GM08714 (cell line): ENCODE measurements at regions not wholly inside any gene's neighbourhood (a gene's known extent, or its start where the extent isn't known, plus 50 kb on each side); places are given as distances from the start of the nearest gene placed in this dataset.

ENCODE experiments used
- H3K4me3 ChIP-seq: fragments of 200-500 bp; sonication (Bioruptor generic); 2 replicates; pipeline ENCODE4 v1.5.1; 2014; ENCODE audit warnings: mild to moderate bottlenecking, low read length, inconsistent platforms
- ZNF274 ChIP-seq: IDR thresholded peaks from 2 replicates; pipeline ENCODE4 v1.6.1; 2012; ENCODE audit warnings: mild to moderate bottlenecking, low read depth, low read length

GRCh38 chr21:23712166-23712565 lies 1895.1 kb downstream of the MRPL39 start:
- no peak overlapping the region for H3K4me3 ChIP-seq
- TF ChIP-seq ZNF274 = no peak

- no peak overlapping the region for H3K4me3 ChIP-seq
- TF ChIP-seq ZNF274 = no peak
These were observed 1900.8 kb downstream of the MRPL39 start for GRCh38 chr21:23706431-23706830.

- no peak for TF ChIP-seq ZNF274
- no peak overlapping the region for H3K4me3 ChIP-seq
These were observed 1907.9 kb downstream of the MRPL39 start for GRCh38 chr21:23699402-23699801.

- TF ChIP-seq ZNF274 = no peak
- no peak overlapping the region for H3K4me3 ChIP-seq
These were observed 1908.7 kb downstream of the MRPL39 start for GRCh38 chr21:23698619-23699018.

- no peak for TF ChIP-seq ZNF274
- no peak overlapping the region for H3K4me3 ChIP-seq
These were observed 1911.8 kb downstream of the MRPL39 start for GRCh38 chr21:23695443-23695842.

- no peak for TF ChIP-seq ZNF274
- H3K4me3 ChIP-seq = no peak overlapping the region
These were observed 1912.9 kb downstream of the MRPL39 start for GRCh38 chr21:23694390-23694789.

GRCh38 chr21:23690316-23690715 lies 1917.0 kb downstream of the MRPL39 start:
- TF ChIP-seq ZNF274 = no peak
- no peak overlapping the region for H3K4me3 ChIP-seq

GRCh38 chr21:23686737-23687523 lies 1920.4 kb downstream of the MRPL39 start:
- H3K4me3 ChIP-seq = no peak overlapping the region
- no peak for TF ChIP-seq ZNF274

GRCh38 chr21:23684431-23684830 lies 1922.8 kb downstream of the MRPL39 start:
- no peak for TF ChIP-seq ZNF274
- no peak overlapping the region for H3K4me3 ChIP-seq

- H3K4me3 ChIP-seq = no peak overlapping the region
- TF ChIP-seq ZNF274 = no peak
These were observed 1943.0 kb downstream of the MRPL39 start for GRCh38 chr21:23664193-23664694.

GRCh38 chr21:23660560-23660959 lies 1946.7 kb downstream of the MRPL39 start:
- no peak overlapping the region for H3K4me3 ChIP-seq
- TF ChIP-seq ZNF274 = no peak

- no peak for TF ChIP-seq ZNF274
- no peak overlapping the region for H3K4me3 ChIP-seq
These were observed 1962.5 kb downstream of the MRPL39 start for GRCh38 chr21:23644768-23645167.

GRCh38 chr21:23639721-23640120 lies 1967.6 kb downstream of the MRPL39 start:
- no peak overlapping the region for H3K4me3 ChIP-seq
- no peak for TF ChIP-seq ZNF274

GRCh38 chr21:23638131-23638695 lies 1969.1 kb downstream of the MRPL39 start:
- no peak overlapping the region for H3K4me3 ChIP-seq
- TF ChIP-seq ZNF274 = no peak

GRCh38 chr21:23633447-23633940 lies 1973.8 kb downstream of the MRPL39 start:
- no peak for TF ChIP-seq ZNF274
- H3K4me3 ChIP-seq = no peak overlapping the region
